GM18519 (cell line): ENCODE measurements at regions not wholly inside any gene's neighbourhood (a gene's known extent, or its start where the extent isn't known, plus 50 kb on each side); places are given as distances from the start of the nearest gene placed in this dataset.
"Not testable (repeated sequence)": the region's sequence is repeated elsewhere in the genome, so short reads cannot be mapped to it uniquely, and the experiment has no call there.

Experiments used
- ATAC-seq: cut with Tn5 transposase; IDR thresholded peaks from one replicate; pipeline ENCODE4 v1.9.1; 2021; ENCODE audit warnings: mild to moderate bottlenecking, moderate library complexity; ENCODE audit not compliant: unreplicated experiment, low FRiP score

DNA sequence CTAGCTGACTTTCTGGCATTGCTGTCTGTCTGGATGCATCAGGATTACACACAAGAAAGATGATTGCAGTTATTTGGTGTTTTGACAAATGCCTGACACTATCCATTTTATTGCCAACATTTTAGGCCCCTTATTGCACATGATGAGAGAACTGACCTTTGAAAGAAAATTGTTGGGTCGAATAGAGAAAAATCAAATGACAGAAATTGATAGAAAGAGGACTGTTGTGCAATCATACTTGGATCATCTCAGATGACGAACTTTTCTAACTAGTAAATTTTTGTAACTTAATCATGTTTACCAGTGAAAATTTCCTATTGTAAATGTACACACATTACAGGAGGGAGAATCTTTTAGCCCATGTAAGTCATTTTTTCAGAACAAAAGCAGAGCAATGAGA is 251.5 kb upstream of the USP15 start:
- no peak for ATAC-seq

DNA sequence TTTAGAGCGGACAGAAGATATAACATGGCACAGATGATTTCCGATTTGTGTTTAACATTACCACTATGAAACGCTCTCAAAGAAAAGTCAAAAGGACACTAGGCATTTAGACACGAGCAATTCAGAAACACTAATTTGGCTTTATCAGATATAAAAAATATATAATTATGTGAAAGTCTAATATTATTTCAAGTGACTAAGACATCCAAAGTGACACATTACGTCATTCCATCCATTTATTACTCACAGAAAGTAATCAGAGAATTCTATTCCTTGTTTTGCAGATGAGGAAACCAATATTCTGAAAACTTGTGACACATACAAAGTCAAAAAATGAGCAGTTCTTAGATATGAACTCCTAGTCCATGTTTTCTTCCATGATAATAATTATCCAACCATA is 250.8 kb upstream of the USP15 start:
- no peak for ATAC-seq

DNA sequence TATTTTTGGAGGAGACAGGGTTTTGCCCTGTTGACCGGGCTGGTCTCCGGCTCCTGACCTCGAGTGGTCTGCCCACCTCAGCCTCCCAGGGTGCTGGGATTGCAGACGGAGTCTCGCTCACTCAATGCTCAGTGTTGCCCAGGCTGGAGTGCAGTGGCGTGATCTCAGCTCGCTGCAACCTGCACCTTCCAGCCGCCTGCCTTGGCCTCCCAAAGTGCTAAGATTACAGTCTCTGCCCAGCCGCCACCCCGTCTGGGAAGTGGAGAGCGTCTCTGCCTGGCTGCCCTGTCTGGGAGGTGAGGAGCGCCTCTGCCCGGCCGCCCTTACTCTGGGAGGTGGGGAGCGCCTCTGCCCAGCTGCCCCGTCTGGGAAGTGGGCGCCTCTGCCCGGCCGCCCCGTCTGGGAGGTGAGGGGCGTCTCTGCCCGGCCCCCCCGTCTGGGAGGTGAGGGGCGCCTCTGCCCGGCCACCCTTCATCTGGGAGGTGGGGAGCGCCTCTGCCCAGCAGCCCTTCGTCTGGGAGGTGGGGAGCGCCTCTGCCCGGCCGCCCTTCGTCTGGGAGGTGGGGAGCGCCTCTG is 249.8 kb upstream of the USP15 start:
- ATAC-seq: not testable (repeated sequence)

DNA sequence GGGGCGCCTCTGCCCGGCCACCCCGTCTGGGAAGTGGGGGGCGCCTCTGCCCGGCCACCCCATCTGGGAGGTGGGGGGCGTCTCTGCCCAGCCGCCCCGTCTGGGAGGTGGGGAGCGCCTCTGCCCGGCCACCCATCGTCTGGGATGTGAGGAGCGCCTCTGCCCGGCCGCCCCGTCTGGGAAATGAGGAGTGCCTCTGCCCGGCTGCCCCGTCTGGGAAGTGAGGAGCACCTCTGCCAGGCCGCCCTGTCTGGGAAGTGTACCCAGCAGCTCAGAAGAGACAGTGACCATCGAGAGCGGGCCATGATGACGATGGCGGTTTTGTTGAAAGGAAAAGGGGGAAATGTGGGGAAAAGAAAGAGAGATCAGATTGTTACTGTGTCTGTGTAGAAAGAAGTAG is 249.2 kb upstream of the USP15 start:
- not testable (repeated sequence) for ATAC-seq

DNA sequence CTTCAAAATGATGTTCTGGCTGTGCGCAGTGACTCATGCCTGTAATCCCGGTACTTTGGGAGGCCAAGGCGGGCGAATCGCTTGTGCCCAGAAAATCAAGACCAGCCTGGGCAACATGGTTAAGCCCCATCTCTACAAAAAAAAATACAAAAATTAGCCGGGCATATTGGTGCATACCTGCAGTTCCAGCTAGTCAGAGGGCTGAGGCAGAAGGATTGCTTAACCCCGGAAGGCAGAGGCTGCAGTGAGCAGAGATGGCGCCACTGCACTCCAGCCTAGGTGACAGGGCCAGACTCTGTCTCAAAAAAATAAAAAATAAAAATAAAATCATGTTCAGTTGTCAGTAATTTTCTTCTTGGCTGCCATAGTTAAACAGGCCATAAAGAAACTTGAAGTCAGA is 245.9 kb upstream of the USP15 start:
- ATAC-seq: no peak

DNA sequence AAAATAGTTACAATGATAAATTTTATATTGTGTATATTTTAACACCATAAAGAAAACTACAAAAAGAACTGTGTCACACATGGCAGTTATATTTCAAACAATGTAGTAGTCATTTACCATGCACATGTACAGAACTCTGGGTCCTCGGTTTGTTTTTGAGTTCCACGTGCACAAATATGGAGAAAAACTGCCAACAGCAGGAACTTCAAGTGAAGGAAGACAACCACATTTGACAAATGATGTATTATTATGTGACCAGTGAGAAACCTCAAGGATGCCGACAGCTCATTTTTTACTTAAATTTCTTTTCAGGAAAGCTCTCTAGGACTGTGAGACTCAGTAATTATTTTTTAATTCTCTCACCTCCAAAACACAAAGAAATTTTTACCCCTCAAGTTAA is 244.2 kb upstream of the USP15 start:
- ATAC-seq: no peak

DNA sequence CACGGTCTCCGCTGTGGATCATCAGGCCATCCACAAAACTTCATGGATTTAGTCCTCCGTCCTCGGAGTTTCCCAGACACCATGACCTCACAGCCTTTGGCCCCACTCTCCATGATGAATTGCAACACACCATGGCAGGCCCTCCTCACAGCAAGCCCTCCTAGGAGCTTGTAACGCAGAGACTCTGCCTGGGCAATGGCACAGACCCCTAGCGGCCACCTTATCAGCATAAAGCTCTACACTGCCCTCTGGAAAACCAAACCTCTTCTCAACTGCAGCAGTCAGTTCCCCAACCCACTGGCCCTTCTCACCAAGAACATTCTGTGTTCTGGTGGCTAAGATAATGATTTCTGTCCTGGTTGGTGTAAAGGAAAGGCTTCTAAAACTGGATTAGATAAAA is 238.4 kb upstream of the USP15 start:
- ATAC-seq: no peak

DNA sequence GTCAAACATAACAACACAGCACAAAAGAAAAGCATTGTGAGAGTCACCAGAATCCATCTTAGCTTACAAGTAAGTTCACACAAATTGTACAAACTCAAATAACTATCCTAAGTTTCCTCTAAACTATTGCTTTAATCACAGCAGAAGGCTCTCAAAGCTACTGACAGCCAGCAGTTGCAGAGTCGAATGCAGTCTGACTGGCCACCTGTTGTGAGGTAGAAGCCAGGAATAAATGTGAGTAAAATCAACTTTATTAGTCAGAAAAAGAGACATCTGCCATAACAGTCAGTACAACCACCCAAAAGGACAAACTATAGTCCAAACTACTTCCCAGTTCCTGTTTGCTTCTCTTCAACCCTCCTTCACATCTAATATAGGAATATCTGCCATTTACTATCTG is 231.7 kb upstream of the USP15 start:
- ATAC-seq: no peak

DNA sequence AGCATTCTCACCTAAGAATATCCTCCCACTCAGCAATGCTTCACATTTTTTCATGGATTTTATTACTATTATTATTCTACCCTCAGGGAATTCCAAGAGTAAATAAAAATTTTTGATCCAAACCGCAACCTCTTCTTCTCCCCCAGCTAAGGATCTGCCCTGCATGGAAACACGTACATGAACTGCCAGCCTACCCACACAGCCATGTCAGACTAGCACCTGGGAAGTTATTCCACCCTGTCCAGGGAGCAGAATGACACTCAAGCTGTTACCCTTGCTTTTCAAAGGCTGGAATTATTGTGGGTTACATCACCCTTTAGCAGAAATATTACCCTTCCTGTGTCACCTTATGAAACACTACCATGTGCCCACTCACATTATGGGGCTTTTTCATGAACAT is 227.3 kb upstream of the USP15 start:
- no peak for ATAC-seq

DNA sequence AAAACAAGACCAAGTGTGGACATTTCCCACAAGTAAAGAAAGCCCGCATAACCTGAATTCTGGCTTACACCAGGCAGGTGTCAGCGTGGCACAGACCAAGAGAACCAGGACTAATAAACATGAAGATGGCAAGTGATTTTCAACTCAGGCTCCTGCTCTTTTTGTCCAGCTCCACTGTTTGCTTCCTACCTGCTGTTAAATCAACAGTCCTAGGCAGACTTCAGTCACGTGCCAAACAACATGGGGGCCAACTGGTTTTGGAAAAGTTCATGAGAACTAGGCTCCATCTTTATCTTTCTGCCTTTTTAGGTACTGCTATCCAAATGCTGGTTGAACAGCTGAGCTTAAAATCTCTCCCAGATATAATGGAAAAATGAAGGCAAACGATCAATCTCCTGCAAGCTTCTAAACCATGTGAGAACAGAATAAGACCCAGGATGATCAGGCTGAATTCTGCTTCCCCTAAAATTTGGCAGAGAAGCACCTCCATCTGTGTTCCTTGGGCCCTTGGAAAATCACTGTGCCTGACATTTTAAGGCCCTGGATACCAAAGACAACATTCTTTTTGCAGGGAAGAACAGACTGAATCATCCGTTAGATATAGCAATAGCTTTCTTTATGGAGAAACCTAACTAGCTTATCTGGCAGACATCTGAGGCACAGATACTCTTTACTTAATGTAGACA is 215.6 kb upstream of the USP15 start:
- ATAC-seq: no peak

DNA sequence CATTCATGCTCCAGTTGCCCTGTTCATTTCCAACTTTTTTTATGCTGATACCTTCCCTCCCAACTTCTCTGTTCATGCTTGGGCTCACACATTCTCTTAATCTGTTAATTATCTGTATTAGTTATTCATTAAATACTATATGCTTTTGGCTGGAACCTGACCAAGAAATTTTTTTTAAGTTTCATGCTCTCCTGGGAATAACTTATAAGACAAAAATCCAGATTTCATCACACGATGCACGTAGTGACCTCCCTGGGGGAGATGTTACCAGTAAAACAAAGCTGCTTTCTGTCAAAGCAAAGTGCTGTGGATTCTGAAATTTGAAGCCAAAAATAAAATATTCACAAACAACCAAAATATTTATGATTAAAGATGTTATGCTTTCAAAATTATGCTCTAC is 215.0 kb upstream of the USP15 start:
- ATAC-seq: no peak

DNA sequence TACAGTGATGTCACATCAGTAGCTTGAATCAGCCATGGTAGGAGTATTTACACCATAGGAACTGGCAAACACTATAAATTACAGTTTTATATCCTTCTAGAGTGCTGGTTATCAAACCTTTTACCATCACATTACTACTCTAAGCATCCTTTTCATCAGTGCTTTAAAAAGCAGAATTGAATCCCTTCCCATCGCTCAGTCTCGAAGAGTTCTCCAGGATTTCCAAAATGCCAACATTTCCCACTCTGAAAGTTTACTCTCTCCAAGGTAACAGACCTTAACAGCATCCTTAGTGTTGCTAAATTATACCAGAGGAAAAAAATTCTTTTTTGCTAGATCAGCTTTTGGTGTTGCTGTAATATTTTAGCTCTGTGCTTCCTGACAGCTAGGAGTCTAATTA is 209.4 kb upstream of the USP15 start:
- no peak for ATAC-seq

DNA sequence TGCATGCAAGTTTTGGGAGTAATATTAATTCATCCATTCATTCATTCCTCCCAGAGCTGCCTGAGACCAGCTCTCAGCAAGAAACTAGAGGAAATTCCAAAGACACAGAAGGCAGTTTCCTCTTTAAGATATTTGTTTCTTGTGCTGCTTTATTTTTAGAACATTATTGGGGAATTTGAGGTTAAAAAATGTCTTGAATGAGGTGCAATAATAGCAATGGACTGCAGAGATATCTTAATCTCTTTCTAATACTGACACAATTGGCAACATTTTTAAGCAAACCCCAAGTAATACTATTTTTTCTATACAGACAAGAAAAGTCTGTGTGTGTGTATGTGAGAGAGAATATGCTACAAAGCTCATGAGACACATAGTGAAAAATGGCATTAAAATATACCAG is 190.2 kb upstream of the USP15 start:
- no peak for ATAC-seq

DNA sequence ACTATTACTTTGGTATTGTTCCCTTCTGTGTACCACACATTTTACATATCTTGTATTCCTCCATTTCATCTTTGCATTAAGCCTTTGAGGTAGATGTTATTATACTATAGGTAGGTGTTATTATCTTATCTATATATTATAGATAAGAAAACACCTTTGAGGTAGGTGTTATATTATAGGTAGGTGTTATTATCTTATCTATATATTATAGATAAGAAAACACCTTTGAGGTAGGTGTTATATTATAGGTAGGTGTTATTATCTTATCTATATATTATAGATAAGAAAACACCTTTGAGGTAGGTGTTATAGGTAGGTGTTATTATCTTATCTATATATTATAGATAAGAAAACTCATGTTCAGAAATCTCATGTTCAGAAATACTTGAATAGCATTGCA is 187.0 kb upstream of the USP15 start:
- not testable (repeated sequence) for ATAC-seq

DNA sequence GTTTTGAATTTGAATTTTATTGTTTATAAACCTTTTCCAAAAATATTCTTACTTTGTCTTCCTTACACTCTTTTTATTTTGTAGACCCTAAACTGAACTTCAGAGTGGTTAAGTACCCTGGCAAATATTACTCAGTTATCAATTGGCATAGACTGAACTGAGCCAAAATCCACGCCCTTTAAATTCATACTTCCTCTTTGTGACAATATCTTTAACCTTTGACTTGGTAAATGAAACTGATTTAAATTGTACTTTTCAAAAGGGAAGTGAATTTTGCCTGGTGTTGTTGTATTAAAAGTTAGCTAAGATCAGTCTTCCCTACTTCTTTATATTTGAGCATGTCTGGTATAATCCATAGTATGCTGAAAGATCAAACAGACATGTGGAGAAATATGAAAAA is 184.3 kb upstream of the USP15 start:
- ATAC-seq: peak; percentile 68

DNA sequence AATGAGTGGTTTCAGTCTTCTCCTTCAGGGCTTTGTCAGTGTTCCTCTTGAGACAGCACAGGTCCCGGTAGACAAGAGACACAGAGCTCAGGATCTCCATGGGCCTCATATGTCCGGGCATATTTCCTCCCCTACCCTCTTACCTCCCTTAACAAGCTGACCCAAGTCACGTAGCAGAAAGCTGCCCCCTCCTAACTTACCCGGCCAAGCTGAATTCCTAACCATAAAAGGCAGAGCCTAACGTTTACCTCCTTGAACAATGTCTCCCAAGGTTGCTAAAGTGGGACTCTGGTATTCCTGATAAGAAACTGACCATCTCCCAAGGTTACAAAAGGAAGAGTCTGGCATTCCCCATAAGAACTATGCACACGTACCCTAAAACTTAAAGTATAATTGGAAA is 182.2 kb upstream of the USP15 start:
- no peak for ATAC-seq

DNA sequence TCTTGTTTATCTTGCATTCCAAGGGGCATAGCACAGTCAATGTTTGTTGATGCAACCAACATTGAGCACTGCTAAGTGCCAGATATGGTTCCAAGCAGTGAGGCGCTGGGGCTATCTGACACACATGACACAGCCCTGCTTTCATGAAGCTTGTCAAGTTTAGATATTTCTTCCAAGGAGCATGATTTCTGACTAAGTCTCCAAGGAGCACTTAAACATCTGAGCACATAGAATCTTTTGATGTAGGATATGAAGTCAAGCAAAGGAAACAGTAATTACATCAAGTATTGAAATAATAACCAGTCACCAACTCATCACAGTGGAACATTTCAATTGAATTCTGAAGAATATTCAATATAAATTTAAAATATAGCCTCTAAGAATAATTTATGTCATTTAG is 177.8 kb upstream of the USP15 start:
- ATAC-seq: no peak

DNA sequence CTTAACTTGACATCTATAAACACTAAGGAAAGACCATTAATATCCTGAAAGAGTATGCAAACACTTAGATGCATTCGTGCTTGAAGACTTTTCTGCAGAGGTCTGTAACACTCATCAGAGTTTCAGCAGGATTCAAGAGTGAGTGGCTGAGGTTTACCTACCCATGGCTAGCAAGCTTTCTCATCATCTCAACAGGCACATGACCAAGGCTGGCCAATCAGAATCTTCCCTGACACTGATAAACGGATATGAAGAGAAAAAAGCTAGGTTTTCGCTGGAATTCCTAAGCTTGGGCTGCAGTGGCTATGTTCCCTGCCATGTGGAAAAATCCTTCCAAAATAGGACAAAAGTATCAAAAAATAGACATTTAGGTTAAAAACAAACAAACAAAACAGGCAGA is 162.1 kb upstream of the USP15 start:
- ATAC-seq: no peak

DNA sequence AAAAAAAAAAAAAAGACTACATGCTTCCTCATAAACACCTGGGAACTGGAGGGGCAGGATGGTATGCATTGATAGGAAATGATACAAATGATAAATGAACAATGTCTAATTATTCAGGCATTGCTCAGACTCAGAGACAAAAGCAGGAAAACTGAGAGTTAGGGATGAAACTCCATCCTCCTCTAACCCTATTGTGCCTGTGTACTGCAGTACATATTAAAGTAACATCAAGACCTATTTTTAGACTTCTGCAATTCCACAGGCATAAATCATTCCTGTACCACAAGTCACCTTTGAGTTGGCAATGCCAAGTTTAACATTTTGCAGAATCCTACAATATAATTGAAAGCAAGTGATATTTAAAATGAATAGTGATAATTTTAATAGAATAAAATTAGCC is 156.5 kb upstream of the USP15 start:
- ATAC-seq: no peak

DNA sequence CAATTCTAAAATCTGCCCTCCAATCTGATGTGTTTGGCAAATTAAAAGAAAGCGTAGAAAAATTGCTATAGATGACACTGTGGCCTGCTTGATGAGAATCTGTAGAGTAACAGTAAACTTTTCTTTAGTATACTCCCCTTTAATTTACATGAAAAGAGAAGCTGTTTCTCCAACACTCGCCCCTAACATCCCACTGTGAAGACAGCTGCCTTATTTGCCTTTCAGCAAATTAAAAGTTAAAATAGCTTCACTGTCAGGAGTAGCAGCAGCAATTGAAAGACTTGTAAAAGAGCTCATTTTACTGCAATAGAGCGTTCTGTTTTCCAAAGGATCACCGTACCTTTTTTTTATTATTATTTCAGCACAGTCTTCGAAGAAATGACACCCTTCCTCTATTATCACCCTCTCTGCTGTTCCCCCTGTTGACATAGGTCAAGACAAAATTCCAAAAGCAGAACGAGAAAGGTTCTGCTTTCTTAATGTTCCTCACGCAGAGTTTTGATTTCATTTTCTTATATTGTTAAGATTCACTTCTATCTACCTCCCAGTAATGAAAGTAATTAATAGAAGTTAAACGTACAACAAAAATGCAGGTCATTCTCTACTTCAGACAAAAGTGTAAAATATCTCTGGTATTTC is 153.5 kb upstream of the USP15 start:
- no peak for ATAC-seq

DNA sequence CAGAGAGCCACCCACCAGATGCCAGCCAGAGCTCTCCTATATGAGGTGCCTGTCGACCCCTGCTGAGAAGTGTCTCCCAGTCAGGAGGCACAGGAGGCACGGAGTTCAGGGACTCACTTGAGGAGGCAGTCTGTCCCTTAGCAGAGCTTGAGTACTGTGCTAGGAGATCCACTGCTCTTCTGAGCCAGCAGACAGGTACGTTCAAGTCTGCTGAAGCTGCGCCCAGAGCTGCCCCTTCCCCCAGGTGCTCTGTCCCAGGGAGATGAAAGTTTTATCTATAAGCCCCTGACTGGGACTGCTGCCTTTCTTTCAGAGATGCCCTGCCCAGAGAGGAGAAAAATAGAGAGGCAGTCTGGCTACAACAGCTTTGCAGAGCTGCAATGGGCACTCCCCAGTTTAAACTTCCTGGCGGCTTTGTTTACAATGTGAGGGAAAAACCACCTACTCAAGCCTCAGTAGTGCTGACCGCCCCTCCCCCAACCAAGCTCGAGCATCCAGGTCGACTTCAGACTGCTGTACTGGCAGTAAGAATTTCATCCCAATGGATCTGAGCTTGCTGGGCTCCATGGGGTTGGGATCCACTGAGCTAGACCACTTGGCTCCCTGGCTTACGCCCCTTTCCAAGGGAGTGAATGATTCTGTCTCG is 146.7 kb upstream of the USP15 start:
- ATAC-seq: no peak

DNA sequence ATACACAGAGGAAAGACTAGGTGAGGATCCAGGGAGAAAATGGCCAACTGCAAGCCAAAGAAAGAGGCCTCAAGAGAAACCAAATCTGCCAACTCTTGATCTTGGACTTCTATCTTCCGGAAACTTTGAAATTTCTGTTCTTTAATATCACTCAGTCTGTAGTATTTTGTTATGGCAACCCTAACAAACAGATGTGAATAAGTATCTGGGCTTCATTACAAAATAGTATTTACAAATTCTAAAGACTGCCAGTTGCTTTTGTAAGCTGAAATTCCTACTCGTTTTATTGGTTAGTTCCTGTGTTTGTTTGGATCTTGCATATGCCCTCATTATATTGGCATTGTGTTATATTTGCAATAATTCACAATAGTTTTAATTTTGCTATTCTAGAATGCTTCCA is 143.2 kb upstream of the USP15 start:
- ATAC-seq: no peak
